ENCODE measurements at regions not wholly inside any gene's neighbourhood (a gene's known extent, or its start where the extent isn't known, plus 50 kb on each side); places are given as distances from the start of the nearest gene placed in this dataset.
"Not testable (repeated sequence)": the region's sequence is repeated elsewhere in the genome, so short reads cannot be mapped to it uniquely, and the experiment has no call there.

DNA sequence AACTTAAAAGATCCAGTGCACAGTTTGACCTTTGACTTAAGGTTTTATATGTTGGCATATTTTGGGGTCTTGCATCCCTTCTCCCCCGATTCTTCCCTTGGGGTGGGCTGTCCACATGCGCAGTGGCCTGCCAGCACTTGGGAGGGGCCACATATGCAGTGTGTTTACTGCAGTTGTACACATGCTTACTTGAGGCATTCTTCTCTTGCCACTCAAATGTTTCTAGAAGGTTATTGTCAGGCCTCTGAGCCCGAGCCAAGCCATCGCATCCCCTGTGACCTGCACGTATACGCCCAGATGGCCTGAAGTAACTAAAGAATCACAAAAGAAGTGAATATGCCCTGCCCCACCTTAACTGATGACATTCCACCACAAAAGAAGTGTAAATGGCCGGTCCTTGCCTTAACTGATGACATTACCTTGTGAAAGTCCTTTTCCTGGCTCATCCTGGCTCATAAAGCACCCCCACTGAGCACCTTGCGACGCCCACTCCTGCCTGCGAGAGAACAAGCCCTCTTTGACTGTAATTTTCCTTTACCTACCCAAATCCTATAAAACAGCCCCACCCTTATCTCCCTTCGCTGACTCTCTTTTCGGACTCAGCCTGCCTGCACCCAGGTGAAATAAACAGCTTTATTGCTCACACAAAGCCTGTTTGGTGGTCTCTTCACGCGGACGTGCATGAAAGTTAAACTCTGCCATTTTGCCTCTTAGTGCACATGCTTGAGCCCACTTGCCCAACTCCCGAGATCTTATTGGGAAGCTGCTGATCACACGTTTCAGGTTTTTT is 57.8 kb downstream of the OLFML3 start:
- TF ChIP-seq, protein P1, sequence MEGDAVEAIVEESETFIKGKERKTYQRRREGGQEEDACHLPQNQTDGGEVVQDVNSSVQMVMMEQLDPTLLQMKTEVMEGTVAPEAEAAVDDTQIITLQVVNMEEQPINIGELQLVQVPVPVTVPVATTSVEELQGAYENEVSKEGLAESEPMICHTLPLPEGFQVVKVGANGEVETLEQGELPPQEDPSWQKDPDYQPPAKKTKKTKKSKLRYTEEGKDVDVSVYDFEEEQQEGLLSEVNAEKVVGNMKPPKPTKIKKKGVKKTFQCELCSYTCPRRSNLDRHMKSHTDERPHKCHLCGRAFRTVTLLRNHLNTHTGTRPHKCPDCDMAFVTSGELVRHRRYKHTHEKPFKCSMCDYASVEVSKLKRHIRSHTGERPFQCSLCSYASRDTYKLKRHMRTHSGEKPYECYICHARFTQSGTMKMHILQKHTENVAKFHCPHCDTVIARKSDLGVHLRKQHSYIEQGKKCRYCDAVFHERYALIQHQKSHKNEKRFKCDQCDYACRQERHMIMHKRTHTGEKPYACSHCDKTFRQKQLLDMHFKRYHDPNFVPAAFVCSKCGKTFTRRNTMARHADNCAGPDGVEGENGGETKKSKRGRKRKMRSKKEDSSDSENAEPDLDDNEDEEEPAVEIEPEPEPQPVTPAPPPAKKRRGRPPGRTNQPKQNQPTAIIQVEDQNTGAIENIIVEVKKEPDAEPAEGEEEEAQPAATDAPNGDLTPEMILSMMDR (tag by site-specific recombination; IDR thresholded peaks at IDR 0.05), result not testable (repeated sequence)
- TF ChIP-seq MZF1 (tag by site-specific recombination; IDR thresholded peaks at IDR 0.05; ENCODE audit: borderline replicate concordance); ZBTB21 (tag by site-specific recombination; IDR thresholded peaks at IDR 0.05); ZNF830 (tag by site-specific recombination; IDR thresholded peaks at IDR 0.05; ENCODE audit: low read depth); ZNF354C (tag by site-specific recombination; IDR thresholded peaks at IDR 0.05; ENCODE audit: borderline replicate concordance, low read depth); YY1 (tag by site-specific recombination; IDR thresholded peaks at IDR 0.05); ZNF146 (tag by site-specific recombination; IDR thresholded peaks at IDR 0.05); ZNF510 (tag by site-specific recombination; IDR thresholded peaks at IDR 0.05; ENCODE audit: insufficient replicate concordance); ZNF610 (tag by site-specific recombination; IDR thresholded peaks at IDR 0.05; ENCODE audit: borderline replicate concordance): not testable (repeated sequence)
- TF ChIP-seq, protein P2, sequence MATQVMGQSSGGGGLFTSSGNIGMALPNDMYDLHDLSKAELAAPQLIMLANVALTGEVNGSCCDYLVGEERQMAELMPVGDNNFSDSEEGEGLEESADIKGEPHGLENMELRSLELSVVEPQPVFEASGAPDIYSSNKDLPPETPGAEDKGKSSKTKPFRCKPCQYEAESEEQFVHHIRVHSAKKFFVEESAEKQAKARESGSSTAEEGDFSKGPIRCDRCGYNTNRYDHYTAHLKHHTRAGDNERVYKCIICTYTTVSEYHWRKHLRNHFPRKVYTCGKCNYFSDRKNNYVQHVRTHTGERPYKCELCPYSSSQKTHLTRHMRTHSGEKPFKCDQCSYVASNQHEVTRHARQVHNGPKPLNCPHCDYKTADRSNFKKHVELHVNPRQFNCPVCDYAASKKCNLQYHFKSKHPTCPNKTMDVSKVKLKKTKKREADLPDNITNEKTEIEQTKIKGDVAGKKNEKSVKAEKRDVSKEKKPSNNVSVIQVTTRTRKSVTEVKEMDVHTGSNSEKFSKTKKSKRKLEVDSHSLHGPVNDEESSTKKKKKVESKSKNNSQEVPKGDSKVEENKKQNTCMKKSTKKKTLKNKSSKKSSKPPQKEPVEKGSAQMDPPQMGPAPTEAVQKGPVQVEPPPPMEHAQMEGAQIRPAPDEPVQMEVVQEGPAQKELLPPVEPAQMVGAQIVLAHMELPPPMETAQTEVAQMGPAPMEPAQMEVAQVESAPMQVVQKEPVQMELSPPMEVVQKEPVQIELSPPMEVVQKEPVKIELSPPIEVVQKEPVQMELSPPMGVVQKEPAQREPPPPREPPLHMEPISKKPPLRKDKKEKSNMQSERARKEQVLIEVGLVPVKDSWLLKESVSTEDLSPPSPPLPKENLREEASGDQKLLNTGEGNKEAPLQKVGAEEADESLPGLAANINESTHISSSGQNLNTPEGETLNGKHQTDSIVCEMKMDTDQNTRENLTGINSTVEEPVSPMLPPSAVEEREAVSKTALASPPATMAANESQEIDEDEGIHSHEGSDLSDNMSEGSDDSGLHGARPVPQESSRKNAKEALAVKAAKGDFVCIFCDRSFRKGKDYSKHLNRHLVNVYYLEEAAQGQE (tag by site-specific recombination; IDR thresholded peaks at IDR 0.05), result not testable (repeated sequence)
- TF ChIP-seq, protein P3, sequence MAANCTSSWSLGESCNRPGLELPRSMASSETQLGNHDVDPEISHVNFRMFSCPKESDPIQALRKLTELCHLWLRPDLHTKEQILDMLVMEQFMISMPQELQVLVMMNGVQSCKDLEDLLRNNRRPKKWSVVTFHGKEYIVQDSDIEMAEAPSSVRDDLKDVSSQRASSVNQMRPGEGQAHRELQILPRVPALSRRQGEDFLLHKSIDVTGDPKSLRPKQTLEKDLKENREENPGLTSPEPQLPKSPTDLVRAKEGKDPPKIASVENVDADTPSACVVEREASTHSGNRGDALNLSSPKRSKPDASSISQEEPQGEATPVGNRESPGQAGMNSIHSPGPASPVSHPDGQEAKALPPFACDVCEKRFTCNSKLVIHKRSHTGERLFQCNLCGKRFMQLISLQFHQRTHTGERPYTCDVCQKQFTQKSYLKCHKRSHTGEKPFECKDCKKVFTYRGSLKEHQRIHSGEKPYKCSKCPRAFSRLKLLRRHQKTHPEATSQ (tag by site-specific recombination; IDR thresholded peaks at IDR 0.05), result not testable (repeated sequence)

All from HEK293 (cell line).